ENCODE measurements at regions not wholly inside any gene's neighbourhood (a gene's known extent, or its start where the extent isn't known, plus 50 kb on each side); places are given as distances from the start of the nearest gene placed in this dataset.

DNA sequence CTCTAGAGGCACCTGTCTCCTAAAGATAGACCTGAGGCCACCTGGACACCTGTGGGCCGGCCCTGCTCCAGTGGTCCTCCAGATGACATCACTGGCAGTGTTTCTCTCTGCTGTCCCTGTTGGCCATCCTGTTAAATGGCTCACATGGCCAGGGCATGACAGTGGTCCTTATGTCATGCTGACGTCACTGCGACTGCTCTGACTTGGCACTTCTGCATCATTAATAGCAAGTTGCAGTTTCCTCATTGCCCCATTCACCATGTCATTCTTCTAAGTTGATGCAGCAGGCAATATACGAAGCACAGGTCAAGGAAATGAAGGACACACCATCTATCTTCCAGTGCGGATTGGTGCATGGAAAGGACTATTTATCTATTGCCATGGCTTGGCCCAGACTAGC, 1468.5 kb upstream of the TMEM132C start:
- in situ Hi-C loops (cut with MboI; ENCODE audit: low sequenced_read_pairs), result no loop called here
- H3K27me3 ChIP-seq (ENCODE audit: low read depth), result no peaks in the 10 kb centered on the region
- DNase-seq (ENCODE audit: low spot score in 2 of 2), result no peak
- H3K4me1 ChIP-seq, result no peaks in the 10 kb centered on the region
- no peaks in the 10 kb centered on the region for H3K36me3 ChIP-seq (replicated peaks)
- no peak overlapping the region for H3K4me3 ChIP-seq
- no peaks in the 10 kb centered on the region for H3K9me3 ChIP-seq

DNA sequence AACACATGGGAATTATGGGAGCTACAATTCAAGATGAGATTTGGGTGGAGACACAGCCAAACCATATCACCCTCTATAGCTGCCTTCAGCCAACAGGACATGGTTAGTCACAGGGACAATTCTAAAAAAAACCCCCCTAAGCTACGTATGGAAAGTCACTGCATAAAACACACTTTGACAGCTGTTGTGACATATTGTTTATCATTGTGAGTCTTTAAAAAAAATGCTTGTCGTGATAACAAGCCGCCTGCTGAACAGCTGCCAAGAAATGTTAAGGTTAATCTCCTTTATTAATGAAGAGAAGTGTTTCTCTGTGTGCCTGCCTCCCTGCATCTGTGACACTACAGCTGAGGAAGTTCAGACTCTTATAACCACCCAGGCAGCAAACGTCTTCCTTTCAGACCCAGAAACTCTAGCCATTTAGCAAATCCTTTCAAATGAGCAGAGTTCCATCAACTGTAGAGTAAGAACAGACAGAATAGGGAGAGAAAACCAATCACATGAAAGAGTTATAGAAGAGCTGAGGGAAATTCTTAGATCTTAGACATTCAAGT, 1459.6 kb upstream of the TMEM132C start:
- in situ Hi-C loops (cut with MboI; ENCODE audit: low sequenced_read_pairs), result no loop called here
- no peak for DNase-seq (ENCODE audit: low spot score in 2 of 2)
- Histone ChIP-seq H3K9me3 (no peaks in the 10 kb centered on the region), H3K36me3 (replicated peaks) (no peaks in the 10 kb centered on the region), H3K4me1 (no peaks in the 10 kb centered on the region), H3K27me3 (ENCODE audit: low read depth) (no peaks in the 10 kb centered on the region), H3K4me3 (no peak overlapping the region)

- in situ Hi-C loops (cut with MboI; ENCODE audit: low sequenced_read_pairs), result no loop called here
- H3K9me3 ChIP-seq, result no peaks in the 10 kb centered on the region
- no peak overlapping the region for H3K4me3 ChIP-seq
Observed at GRCh38 chr12:126811391-126811790, 1455.6 kb upstream of the TMEM132C start.

DNA sequence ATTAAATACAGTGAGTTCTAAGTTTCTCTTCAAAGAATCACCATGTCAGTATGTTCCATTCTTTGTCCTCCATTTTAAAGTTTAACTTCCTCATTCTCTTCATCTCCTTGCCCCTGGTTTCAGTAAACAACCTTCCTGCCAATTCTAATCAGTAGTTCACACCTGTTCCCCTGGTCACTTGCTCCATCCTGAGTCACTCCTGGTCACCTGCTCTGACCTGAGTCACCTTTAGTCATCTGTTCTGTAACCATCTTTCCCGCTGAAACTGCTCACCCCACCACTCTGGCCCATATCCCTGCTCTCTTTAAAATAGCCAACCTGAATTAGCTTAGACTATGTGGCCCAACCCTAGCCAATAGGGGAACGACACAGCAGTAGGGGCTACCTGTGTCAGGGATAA, 1447.4 kb upstream of the TMEM132C start:
- Histone ChIP-seq H3K4me1 (no peaks in the 10 kb centered on the region), H3K4me3 (no peak overlapping the region), H3K9me3 (no peaks in the 10 kb centered on the region), H3K27me3 (ENCODE audit: low read depth) (no peaks in the 10 kb centered on the region), H3K36me3 (replicated peaks) (no peaks in the 10 kb centered on the region)
- in situ Hi-C loops (cut with MboI; ENCODE audit: low sequenced_read_pairs), result no loop called here
- DNase-seq (ENCODE audit: low spot score in 2 of 2), result no peak

More at GRCh38 chr12:126811391-126811790, 1455.6 kb upstream of the TMEM132C start:
- no peaks in the 10 kb centered on the region for H3K27me3 ChIP-seq (ENCODE audit: low read depth)
- no peaks in the 10 kb centered on the region for H3K4me1 ChIP-seq
- no peak for DNase-seq (ENCODE audit: low spot score in 2 of 2)
- H3K36me3 ChIP-seq (replicated peaks), result no peaks in the 10 kb centered on the region

DNA sequence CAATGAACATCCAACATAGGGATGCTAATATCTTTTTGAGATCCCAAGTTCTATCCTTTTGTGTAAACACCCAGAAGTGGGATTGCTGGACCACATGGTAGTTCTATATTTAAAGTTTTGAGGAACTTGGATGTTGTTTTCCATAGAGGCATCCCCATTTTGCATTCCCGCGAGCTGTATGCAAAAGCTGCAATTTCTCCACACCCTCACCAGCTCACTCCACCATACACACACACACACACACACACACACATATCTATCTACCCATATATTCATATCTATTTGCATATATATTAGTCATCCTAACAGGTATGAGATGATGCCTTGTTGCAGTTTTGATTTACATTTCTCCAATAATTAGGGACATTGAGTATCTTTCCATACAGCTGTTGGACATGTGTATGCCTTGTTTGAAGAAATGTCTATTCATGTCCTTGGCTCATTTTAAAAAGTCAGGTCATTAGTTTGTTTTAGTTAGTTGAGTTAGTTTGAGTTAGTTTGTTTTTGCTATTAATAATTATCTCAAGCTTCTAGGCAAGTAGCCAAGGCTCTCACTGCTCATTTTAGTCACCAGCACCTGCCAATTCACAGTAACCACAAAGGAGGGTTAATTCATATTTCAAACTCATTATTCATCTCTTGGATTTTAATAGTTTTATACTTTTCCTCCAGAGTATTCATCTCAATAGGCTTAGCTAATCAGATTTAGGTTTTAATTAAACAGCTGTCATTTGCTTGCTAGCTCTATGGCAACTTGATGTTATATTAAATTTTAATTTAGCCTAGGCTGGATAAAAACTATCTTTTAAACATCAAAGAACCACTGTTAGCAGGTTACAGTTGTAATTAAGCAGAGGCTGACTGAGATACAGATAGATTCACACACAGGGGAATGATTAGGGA, 1435.9 kb upstream of the TMEM132C start:
- DNase-seq (ENCODE audit: low spot score in 2 of 2), result no peak
- no peaks in the 10 kb centered on the region for H3K4me1 ChIP-seq
- H3K4me3 ChIP-seq, result no peak overlapping the region
- H3K9me3 ChIP-seq, result no peaks in the 10 kb centered on the region; the same call in 1 of the 2 replicates
- H3K36me3 ChIP-seq (replicated peaks), result no peaks in the 10 kb centered on the region
- in situ Hi-C loops (cut with MboI; ENCODE audit: low sequenced_read_pairs), result no loop called here
- no peaks in the 10 kb centered on the region for H3K27me3 ChIP-seq (ENCODE audit: low read depth)

DNA sequence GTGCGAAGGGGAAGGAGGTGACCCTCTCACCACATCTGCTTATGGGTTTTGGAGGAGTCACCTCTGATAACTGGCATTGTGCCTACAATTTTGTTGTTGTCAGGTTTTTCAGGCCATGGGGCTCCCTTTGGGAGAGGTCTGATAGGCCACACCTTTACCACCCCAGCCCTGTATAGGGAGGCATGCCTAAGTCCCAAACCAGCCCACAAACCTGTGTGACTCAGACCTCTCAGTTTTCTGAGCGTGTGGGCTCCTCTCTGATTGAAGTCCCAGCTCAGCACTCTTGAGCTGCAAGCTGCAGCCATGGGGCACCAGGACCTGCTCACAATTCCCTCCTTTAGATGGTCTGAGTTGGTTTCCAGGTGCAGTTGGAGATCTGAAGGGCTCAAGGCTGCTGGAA, 1429.3 kb upstream of the TMEM132C start:
- no peak for DNase-seq (ENCODE audit: low spot score in 2 of 2)
- no peaks in the 10 kb centered on the region for H3K4me1 ChIP-seq
- no peaks in the 10 kb centered on the region for H3K36me3 ChIP-seq (replicated peaks)
- in situ Hi-C loops (cut with MboI; ENCODE audit: low sequenced_read_pairs), result no loop called here
- no peaks in the 10 kb centered on the region; the same call in 1 of the 2 replicates for H3K9me3 ChIP-seq
- H3K27me3 ChIP-seq (ENCODE audit: low read depth), result no peaks in the 10 kb centered on the region
- H3K4me3 ChIP-seq, result no peak overlapping the region

GRCh38 chr12:126843915-126844669, 1422.9 kb upstream of the TMEM132C start:
- no peaks in the 10 kb centered on the region for H3K36me3 ChIP-seq (replicated peaks)
- in situ Hi-C loops (cut with MboI; ENCODE audit: low sequenced_read_pairs), result no loop called here
- DNase-seq (ENCODE audit: low spot score in 2 of 2), result no peak

GRCh38 chr12:126847005-126847629, 1419.9 kb upstream of the TMEM132C start:
- in situ Hi-C loops (cut with MboI; ENCODE audit: low sequenced_read_pairs), result no loop called here
- no peaks in the 10 kb centered on the region for H3K27me3 ChIP-seq (ENCODE audit: low read depth)
- no peaks in the 10 kb centered on the region for H3K36me3 ChIP-seq (replicated peaks)
- no peak for DNase-seq (ENCODE audit: low spot score in 2 of 2)
- no peak overlapping the region for H3K4me3 ChIP-seq
- H3K4me1 ChIP-seq, result no peaks in the 10 kb centered on the region
- H3K9me3 ChIP-seq, result no peaks in the 10 kb centered on the region

More at GRCh38 chr12:126843915-126844669, 1422.9 kb upstream of the TMEM132C start:
- no peaks in the 10 kb centered on the region for H3K9me3 ChIP-seq
- no peak overlapping the region for H3K4me3 ChIP-seq
- H3K27me3 ChIP-seq (ENCODE audit: low read depth), result no peaks in the 10 kb centered on the region
- no peaks in the 10 kb centered on the region for H3K4me1 ChIP-seq

DNA sequence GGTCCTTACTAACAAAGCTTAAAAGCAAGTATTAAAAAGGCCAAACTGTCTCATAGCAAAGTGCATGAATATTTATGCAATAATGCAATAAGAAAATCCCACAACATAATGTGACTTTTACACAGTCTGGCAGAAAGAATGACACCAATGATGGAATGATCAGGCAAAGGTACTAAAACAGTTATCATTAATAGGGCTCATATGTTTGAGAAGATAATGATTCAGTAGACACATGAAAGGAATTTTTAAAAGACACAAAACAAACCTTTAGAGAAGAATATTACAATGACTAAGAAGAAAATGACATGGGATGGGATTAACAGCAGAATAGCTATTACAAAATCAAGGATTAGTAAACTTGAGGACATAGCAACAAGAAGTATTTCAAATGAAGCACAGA, 1411.2 kb upstream of the TMEM132C start:
- in situ Hi-C loops (cut with MboI; ENCODE audit: low sequenced_read_pairs), result no loop called here
- H3K4me1 ChIP-seq, result no peaks in the 10 kb centered on the region

DNA sequence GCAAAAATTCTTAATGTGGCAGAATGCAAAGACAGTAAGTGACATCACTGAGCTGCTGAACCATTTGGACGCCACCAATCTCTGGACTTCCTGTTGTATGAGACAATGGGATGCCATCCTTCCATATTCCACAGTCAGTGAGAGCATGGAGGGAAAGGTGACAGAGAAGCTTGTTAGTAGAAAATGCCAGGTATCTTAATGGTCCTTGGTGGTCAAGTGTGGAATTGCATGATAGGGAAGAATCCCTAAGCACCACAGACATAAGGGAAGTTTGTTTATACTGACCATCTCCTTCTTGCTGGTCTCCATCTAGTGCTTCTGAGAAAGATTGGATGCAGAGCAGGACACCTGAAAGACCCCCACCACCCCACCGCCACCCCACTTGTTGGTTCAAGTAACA, 1410.0 kb upstream of the TMEM132C start:
- Histone ChIP-seq H3K27me3 (ENCODE audit: low read depth) (no peaks in the 10 kb centered on the region), H3K9me3 (no peaks in the 10 kb centered on the region), H3K36me3 (replicated peaks) (no peaks in the 10 kb centered on the region), H3K4me1 (no peaks in the 10 kb centered on the region), H3K4me3 (no peak overlapping the region)
- in situ Hi-C loops (cut with MboI; ENCODE audit: low sequenced_read_pairs), result no loop called here
- DNase-seq (ENCODE audit: low spot score in 2 of 2), result no peak

More for the DNA sequence above, 1411.2 kb upstream of the TMEM132C start:
- H3K36me3 ChIP-seq (replicated peaks), result no peaks in the 10 kb centered on the region
- no peaks in the 10 kb centered on the region for H3K27me3 ChIP-seq (ENCODE audit: low read depth)
- H3K4me3 ChIP-seq, result no peak overlapping the region
- H3K9me3 ChIP-seq, result no peaks in the 10 kb centered on the region
- no peak for DNase-seq (ENCODE audit: low spot score in 2 of 2)

- Histone ChIP-seq H3K4me1 (no peaks in the 10 kb centered on the region), H3K27me3 (ENCODE audit: low read depth) (no peaks in the 10 kb centered on the region), H3K36me3 (replicated peaks) (no peaks in the 10 kb centered on the region), H3K9me3 (no peaks in the 10 kb centered on the region), H3K4me3 (no peak overlapping the region)
- no peak for DNase-seq (ENCODE audit: low spot score in 2 of 2)
- in situ Hi-C loops (cut with MboI; ENCODE audit: low sequenced_read_pairs), result no loop called here
Observed at GRCh38 chr12:126858560-126858959, 1408.4 kb upstream of the TMEM132C start.

- no peak for DNase-seq (ENCODE audit: low spot score in 2 of 2)
- in situ Hi-C loops (cut with MboI; ENCODE audit: low sequenced_read_pairs), result no loop called here
- no peaks in the 10 kb centered on the region for H3K27me3 ChIP-seq (ENCODE audit: low read depth)
- no peaks in the 10 kb centered on the region for H3K36me3 ChIP-seq (replicated peaks)
- no peak overlapping the region for H3K4me3 ChIP-seq
- no peaks in the 10 kb centered on the region for H3K4me1 ChIP-seq
- H3K9me3 ChIP-seq, result no peaks in the 10 kb centered on the region
Observed at GRCh38 chr12:126860210-126860609, 1406.8 kb upstream of the TMEM132C start.

DNA sequence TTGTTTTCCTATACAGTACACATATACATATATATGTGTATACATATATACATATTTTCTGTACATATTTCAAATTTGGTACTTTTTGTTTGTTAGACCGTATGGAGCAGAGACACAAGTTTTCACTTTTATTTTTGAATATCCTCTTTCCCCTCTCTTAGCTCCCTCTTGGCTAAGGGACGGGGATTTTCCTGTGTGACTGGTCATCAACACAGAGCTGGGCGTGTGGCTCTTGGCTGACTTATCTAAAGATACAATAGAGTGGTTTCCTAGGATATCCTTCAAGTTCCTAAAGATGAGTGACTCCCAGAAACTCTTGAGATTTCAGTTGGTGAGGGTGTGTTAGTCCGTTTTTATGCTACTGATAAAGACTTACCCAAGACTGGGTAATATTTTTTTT, 1404.5 kb upstream of the TMEM132C start:
- Histone ChIP-seq H3K4me3 (no peak overlapping the region), H3K36me3 (replicated peaks) (no peaks in the 10 kb centered on the region), H3K4me1 (no peaks in the 10 kb centered on the region), H3K27me3 (ENCODE audit: low read depth) (no peaks in the 10 kb centered on the region), H3K9me3 (no peaks in the 10 kb centered on the region)
- in situ Hi-C loops (cut with MboI; ENCODE audit: low sequenced_read_pairs), result no loop called here
- no peak for DNase-seq (ENCODE audit: low spot score in 2 of 2)

All from HAP-1 (cell line).